Fibroblast of mammary gland (primary cell): ENCODE measurements at regions not wholly inside any gene's neighbourhood (a gene's known extent, or its start where the extent isn't known, plus 50 kb on each side); places are given as distances from the start of the nearest gene placed in this dataset.
"Not testable (repeated sequence)": the region's sequence is repeated elsewhere in the genome, so short reads cannot be mapped to it uniquely, and the experiment has no call there.

Source experiments
- DNase-seq: peaks from one replicate; pipeline ENCODE4 v3.0.0-alpha.2; 2010; ENCODE audit warnings: low read depth
- H3K4me3 ChIP-seq: 2 replicates; pipeline ENCODE4 v1.5.1; 2011; ENCODE audit warnings: low read depth, mild to moderate bottlenecking, low read length, moderate library complexity; ENCODE audit not compliant: control insufficient read depth
- TF ChIP-seq, protein P1 (sequence below): conservative IDR thresholded peaks from 2 replicates; pipeline ENCODE4 v1.5.1; 2011; ENCODE audit warnings: low read depth, low read length, inconsistent platforms; ENCODE audit not compliant: control insufficient read depth, insufficient read depth

DNA sequence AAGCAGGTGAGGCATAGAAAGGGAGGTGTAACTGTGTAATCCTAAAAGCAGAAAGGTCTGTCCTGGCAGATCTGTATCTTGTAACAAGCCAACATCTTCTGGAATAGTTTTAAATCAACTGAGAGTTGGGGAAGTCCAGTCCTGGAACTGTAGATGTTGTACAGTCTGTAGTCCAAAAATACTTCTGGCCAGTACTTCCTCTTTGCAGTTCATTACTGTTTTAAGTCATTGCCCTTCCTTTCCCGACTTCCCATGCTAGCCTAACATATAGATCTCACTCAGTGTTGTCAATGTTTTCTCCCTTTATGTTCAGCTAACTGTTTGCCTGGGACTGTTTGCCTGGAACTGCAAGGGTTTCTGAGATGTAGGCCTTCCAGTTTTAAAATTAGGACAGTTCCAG is 168.5 kb upstream of the ISL1 start:
- TF ChIP-seq, protein P1, sequence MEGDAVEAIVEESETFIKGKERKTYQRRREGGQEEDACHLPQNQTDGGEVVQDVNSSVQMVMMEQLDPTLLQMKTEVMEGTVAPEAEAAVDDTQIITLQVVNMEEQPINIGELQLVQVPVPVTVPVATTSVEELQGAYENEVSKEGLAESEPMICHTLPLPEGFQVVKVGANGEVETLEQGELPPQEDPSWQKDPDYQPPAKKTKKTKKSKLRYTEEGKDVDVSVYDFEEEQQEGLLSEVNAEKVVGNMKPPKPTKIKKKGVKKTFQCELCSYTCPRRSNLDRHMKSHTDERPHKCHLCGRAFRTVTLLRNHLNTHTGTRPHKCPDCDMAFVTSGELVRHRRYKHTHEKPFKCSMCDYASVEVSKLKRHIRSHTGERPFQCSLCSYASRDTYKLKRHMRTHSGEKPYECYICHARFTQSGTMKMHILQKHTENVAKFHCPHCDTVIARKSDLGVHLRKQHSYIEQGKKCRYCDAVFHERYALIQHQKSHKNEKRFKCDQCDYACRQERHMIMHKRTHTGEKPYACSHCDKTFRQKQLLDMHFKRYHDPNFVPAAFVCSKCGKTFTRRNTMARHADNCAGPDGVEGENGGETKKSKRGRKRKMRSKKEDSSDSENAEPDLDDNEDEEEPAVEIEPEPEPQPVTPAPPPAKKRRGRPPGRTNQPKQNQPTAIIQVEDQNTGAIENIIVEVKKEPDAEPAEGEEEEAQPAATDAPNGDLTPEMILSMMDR, result no peak
- no peak overlapping the region for H3K4me3 ChIP-seq
- DNase-seq, result no peak

DNA sequence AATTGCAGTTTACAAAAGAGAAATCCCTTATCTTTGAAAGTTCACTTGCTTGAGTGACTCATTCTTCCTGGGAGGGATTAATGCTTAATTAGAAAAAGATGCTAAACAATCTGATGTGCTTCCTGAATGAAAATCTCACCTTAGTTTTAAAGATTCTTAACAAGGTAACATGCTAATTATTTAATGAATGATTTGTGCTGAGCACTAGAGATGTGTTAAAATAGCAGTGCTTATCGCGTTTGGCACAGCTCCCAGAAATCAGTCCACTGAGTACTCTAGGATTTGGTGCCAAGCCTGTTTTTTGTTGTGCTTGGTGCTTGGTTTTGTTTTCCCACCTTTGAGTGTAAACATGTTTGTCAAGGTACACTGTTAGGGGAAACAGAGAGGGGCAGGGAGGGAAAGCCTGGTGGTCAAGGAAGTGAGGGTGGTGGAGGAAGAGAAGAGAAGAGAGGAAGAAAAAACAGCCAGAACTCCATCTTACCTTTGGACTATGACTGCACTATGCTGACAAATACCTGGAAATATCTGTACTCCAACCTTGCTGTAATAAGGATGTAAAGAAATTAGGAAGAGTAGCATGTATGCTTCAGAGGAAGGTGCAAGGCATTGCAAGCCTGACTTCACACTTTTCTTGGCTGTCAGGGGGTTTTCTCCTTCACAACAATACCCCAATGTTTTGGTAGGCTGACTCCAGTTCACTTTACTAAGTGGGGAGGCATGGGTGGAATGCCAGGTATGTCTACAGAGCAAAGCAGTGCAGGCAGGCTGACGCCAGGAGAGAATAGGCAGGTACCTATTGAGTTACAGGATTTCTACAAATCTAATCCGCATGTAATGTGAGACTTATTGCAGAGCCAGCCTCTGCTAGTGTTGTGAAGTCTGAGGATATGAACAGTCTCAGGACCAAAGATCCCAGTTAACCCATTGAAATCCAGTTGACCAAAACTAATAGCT is 157.2 kb upstream of the ISL1 start:
- no peak overlapping the region for H3K4me3 ChIP-seq
- DNase-seq, result no peak
- TF ChIP-seq, protein P1, result no peak

DNA sequence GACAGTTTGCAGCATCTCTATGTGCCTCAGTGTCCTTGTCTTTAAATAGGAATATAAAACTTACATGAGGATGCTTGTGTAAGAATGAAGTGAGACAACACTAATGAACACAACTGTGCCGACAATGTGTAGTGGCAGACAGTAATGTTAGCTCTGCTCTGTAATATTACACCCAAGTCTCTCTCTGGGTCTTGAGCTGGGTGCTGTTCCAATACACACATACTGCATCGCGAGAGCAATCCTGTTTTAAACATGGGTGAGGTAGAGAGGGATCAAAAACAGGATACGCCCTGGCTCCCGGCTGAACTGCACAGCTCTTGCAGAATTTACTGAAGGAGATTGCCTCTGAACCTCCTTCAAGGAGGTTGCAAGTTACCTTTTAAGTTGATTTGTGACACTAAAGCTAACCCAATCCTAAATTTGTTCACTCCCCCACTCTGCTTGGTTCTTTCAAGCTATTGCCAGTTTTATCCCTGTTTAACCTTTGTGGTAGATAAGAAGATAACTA is 155.2 kb upstream of the ISL1 start:
- TF ChIP-seq, protein P1, result no peak
- no peak overlapping the region for H3K4me3 ChIP-seq
- no peak for DNase-seq

DNA sequence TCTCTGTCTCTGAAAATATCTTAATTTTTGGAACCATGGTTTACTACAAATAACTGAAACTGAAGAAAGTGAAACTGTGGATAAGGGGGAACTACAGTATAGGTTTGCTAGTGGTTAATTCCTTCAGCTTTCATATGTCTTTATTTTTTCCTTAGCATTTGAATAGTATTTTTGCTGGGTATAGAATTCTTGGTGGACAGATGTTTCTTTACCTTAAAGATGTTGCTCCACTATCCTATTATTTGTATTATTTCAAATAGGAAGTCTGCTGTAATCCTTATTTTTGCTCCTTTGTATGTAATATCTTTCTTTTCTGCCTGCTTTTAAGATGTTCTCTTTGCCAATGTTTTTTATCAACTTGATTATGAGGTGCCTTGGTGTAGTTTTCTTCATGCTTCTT is 152.9 kb upstream of the ISL1 start:
- TF ChIP-seq, protein P1, result no peak
- no peak for DNase-seq
- no peak overlapping the region for H3K4me3 ChIP-seq

DNA sequence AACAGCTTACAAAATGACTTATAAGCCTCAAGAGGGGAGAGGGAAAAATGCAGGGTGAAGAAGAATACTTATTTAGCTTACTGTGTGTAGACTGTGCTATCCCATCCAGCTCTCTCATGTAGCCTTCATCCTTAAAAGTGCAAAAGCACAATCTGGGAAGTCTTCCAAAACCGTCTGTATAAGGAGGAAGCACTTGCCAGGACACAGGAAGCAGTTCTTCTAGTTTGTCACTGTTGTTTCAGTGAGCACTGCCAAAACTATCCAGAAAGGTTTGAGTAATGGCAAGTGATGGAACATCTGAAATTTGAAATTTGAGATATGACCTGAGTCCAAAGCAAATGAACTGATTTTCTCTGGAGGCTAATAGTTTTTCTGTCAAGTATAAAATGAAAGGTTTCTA is 140.8 kb upstream of the ISL1 start:
- TF ChIP-seq, protein P1, result no peak
- H3K4me3 ChIP-seq, result no peak overlapping the region
- DNase-seq, result no peak

DNA sequence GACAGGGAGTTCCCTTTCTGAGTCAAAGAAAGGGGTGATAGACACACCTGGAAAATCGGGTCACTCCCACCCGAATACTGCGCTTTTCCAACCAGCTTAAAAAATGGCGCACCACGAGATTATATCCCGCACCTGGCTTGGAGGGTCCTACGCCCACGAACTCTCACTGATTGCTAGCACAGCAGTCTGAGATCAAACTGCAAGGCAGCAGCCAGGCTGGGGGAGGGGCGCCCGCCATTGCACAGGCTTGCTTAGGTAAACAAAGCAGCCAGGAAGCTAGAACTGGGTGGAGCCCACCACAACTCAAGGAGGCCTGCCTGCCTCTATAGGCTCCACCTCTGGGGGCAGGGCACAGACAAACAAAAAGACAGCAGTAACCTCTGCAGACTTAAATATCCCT is 132.3 kb upstream of the ISL1 start:
- DNase-seq, H3K4me3 ChIP-seq: not testable (repeated sequence)

DNA sequence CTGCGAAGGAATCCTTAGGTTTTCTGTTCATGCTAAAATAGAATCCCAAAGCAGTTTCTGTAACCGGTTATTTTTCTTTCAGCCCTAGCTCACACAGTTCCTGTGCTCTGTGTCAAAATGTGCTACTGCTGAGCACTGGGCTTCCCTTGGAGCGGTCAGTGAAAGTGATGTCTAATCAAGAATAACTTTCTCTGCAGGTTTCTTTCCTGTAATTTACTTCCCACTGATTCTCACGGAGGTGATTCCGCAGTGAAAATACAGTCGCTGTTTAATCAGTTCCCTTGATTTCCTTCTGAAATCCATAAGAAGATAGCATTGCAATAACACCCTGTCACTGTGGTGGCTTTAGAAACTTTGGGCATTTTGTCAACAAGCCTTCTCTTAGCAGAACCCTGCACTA is 112.0 kb upstream of the ISL1 start:
- no peak overlapping the region for H3K4me3 ChIP-seq
- DNase-seq, result no peak
- TF ChIP-seq, protein P1, result no peak
